Neural cell (in vitro differentiated cells): ENCODE measurements at regions not wholly inside any gene's neighbourhood (a gene's known extent, or its start where the extent isn't known, plus 50 kb on each side); places are given as distances from the start of the nearest gene placed in this dataset.
"Not testable (repeated sequence)": the region's sequence is repeated elsewhere in the genome, so short reads cannot be mapped to it uniquely, and the experiment has no call there.

Experiments
- H2AFZ ChIP-seq: fragments of 200-600, 300-800 bp; sonication (generic), shearing (Covaris generic); 2 replicates; pipeline ENCODE4 v1.6.0; 2014; ENCODE audit warnings: low read depth, mild to moderate bottlenecking, antibody characterized with exemption, low read length, moderate library complexity
- H3F3A ChIP-seq: fragments of 200-600 bp; shearing (Covaris generic); 2 replicates; pipeline ENCODE4 v1.6.1; 2016; ENCODE audit warnings: mild to moderate bottlenecking, moderate library complexity, mixed read lengths, antibody characterized with exemption, low read length; ENCODE audit not compliant: insufficient read depth, poor library complexity, severe bottlenecking
- H3K27ac ChIP-seq: fragments of 200-600, 300-800 bp; sonication (generic), shearing (Covaris generic); 2 replicates; pipeline ENCODE4 v1.5.1; 2014; ENCODE audit warnings: mild to moderate bottlenecking, low read length, moderate library complexity
- H3K27me3 ChIP-seq: fragments of 300-800, 200-600 bp; sonication (generic), shearing (Covaris generic); 2 replicates; pipeline ENCODE4 v1.6.0; 2014; ENCODE audit warnings: mild to moderate bottlenecking, low read depth, low read length, moderate library complexity; ENCODE audit not compliant: insufficient read depth
- H3K36me3 ChIP-seq: fragments of 300-800, 200-600 bp; sonication (generic), shearing (Covaris generic); 2 replicates; pipeline ENCODE4 v1.5.1; 2014; ENCODE audit warnings: mild to moderate bottlenecking, antibody characterized with exemption, low read length, moderate library complexity; ENCODE audit not compliant: insufficient read depth
- H3K4me2 ChIP-seq: fragments of 300-800, 200-600 bp; sonication (generic), shearing (Covaris generic); 2 replicates; pipeline ENCODE4 v1.6.0; 2014; ENCODE audit warnings: mild to moderate bottlenecking, low read length
- H3K4me3 ChIP-seq: fragments of 300-800, 200-600 bp; sonication (generic), shearing (Covaris generic); 2 replicates; pipeline ENCODE4 v1.5.1; 2014; ENCODE audit warnings: mild to moderate bottlenecking, low read length, moderate library complexity
- H3K79me2 ChIP-seq: fragments of 200-600 bp; shearing (Covaris generic); replicated peaks from 2 replicates; pipeline ENCODE4 v1.6.0; 2014; ENCODE audit warnings: mild to moderate bottlenecking, low read length, moderate library complexity; ENCODE audit not compliant: insufficient read depth
- H3K9ac ChIP-seq: fragments of 300-800, 200-600 bp; sonication (generic), shearing (Covaris generic); 2 replicates; pipeline ENCODE4 v1.6.1; 2016; ENCODE audit warnings: mild to moderate bottlenecking, low read length, mixed read lengths
- H3K9me2 ChIP-seq: fragments of 200-600 bp; shearing (Covaris generic); 2 replicates; pipeline ENCODE4 v1.6.1; 2016; ENCODE audit warnings: mild to moderate bottlenecking, low read length, mixed read lengths; ENCODE audit not compliant: insufficient read depth
- H3K9me3 ChIP-seq: fragments of 200-600, 300-800 bp; sonication (generic), shearing (Covaris generic); 2 replicates; pipeline ENCODE4 v1.6.1; 2016; ENCODE audit warnings: mild to moderate bottlenecking, mixed run types, low read length, moderate library complexity, mixed read lengths
- H4K20me1 ChIP-seq: fragments of 200-600 bp; shearing (Covaris generic); 2 replicates; pipeline ENCODE4 v1.6.1; 2016; ENCODE audit warnings: mild to moderate bottlenecking, mixed run types; ENCODE audit not compliant: insufficient read depth
- CTCF ChIP-seq: fragments of 450-650 bp; IDR thresholded peaks from 2 replicates; pipeline ENCODE4 v1.5.1; 2014; ENCODE audit warnings: antibody characterized with exemption, mild to moderate bottlenecking, moderate library complexity; ENCODE audit not compliant: poor library complexity, severe bottlenecking
- EP300 ChIP-seq: fragments of 450-650 bp; conservative IDR thresholded peaks from 2 replicates; pipeline ENCODE4 v1.6.1; 2014; ENCODE audit warnings: antibody characterized with exemption, mild to moderate bottlenecking, moderate library complexity; ENCODE audit not compliant: poor library complexity, severe bottlenecking
- EZH2 ChIP-seq: fragments of 200-600, 300-800 bp; shearing (Covaris generic), sonication (generic); IDR thresholded peaks from 2 replicates; pipeline ENCODE4 v1.6.1; 2014; ENCODE audit warnings: antibody characterized with exemption, low read length, borderline replicate concordance, mild to moderate bottlenecking; ENCODE audit not compliant: insufficient read depth, poor library complexity, severe bottlenecking
- MXI1 ChIP-seq: fragments of 450-650 bp; conservative IDR thresholded peaks from 2 replicates; pipeline ENCODE4 v1.6.1; 2014; ENCODE audit warnings: antibody characterized with exemption, mild to moderate bottlenecking; ENCODE audit not compliant: poor library complexity, severe bottlenecking
- POLR2AphosphoS5 ChIP-seq: IDR thresholded peaks from 2 replicates; pipeline ENCODE4 v1.6.1; 2012
- RAD21 ChIP-seq: fragments of 450-650 bp; conservative IDR thresholded peaks from 2 replicates; pipeline ENCODE4 v1.6.1; 2014; ENCODE audit warnings: antibody characterized with exemption, mild to moderate bottlenecking, moderate library complexity
- REST ChIP-seq: IDR thresholded peaks from 2 replicates; pipeline ENCODE4 v1.6.1; 2012; ENCODE audit warnings: borderline replicate concordance
- SMC3 ChIP-seq: fragments of 450-650 bp; conservative IDR thresholded peaks from 2 replicates; pipeline ENCODE4 v1.6.1; 2014; ENCODE audit warnings: antibody characterized with exemption, mild to moderate bottlenecking, moderate library complexity; ENCODE audit not compliant: poor library complexity
- TAF1 ChIP-seq: IDR thresholded peaks from 2 replicates; pipeline ENCODE4 v1.6.1; 2012; ENCODE audit warnings: low read depth

- no peak overlapping the region for H3K27ac ChIP-seq
- no peaks in the 10 kb centered on the region for H3K36me3 ChIP-seq
- H3F3A ChIP-seq, result no peaks in the 10 kb centered on the region
- no peak overlapping the region for H3K9ac ChIP-seq
- H3K27me3 ChIP-seq, result no peaks in the 10 kb centered on the region
- H3K9me3 ChIP-seq, result no peaks in the 10 kb centered on the region
- H3K4me2 ChIP-seq, result no peak overlapping the region
- TF ChIP-seq EP300, result no peak
- no peak for TF ChIP-seq REST
- peak; percentile 52 for TF ChIP-seq RAD21
- no peak for TF ChIP-seq EZH2
- TF ChIP-seq SMC3, result peak; percentile 46
- no peak for TF ChIP-seq TAF1
- no peak for TF ChIP-seq POLR2AphosphoS5
- TF ChIP-seq MXI1, result no peak
- TF ChIP-seq CTCF, result peak; percentile 48
- H3K4me3 ChIP-seq, result no peak overlapping the region
- H4K20me1 ChIP-seq, result no peaks in the 10 kb centered on the region
- no peaks in the 10 kb centered on the region for H3K79me2 ChIP-seq
- no peaks in the 10 kb centered on the region for H3K9me2 ChIP-seq
- H2AFZ ChIP-seq, result no peak overlapping the region
Observed at GRCh38 chrX:34332334-34332733, 200.2 kb upstream of the FAM47A start.

GRCh38 chrX:34325460-34325859 lies 193.3 kb upstream of the FAM47A start:
- Histone ChIP-seq H3F3A (no peaks in the 10 kb centered on the region), H3K27me3 (no peaks in the 10 kb centered on the region), H3K9me2 (no peaks in the 10 kb centered on the region), H3K79me2 (no peaks in the 10 kb centered on the region), H3K36me3 (no peaks in the 10 kb centered on the region), H3K4me3 (no peak overlapping the region), H3K9ac (no peak overlapping the region), H3K27ac (peak overlapping the region; percentile 48), H3K4me2 (no peak overlapping the region), H4K20me1 (no peaks in the 10 kb centered on the region), H3K9me3 (no peaks in the 10 kb centered on the region), H2AFZ (no peak overlapping the region)
- TF ChIP-seq REST (peak; percentile 36), POLR2AphosphoS5 (peak; percentile 83), EP300 (peak; percentile 79), SMC3 (no peak)

GRCh38 chrX:34320424-34320823 lies 188.3 kb upstream of the FAM47A start:
- not testable (repeated sequence) for H3K36me3 ChIP-seq, H4K20me1 ChIP-seq, H3K4me3 ChIP-seq, H3K9me3 ChIP-seq, H3K27ac ChIP-seq, H3K9me2 ChIP-seq, H2AFZ ChIP-seq, H3K4me2 ChIP-seq, H3K27me3 ChIP-seq, H3F3A ChIP-seq, H3K9ac ChIP-seq, H3K79me2 ChIP-seq
